ENCODE measurements at regions not wholly inside any gene's neighbourhood (a gene's known extent, or its start where the extent isn't known, plus 50 kb on each side); places are given as distances from the start of the nearest gene placed in this dataset.

- TF ChIP-seq CTCF (conservative IDR thresholded peaks at IDR 0.05) (no peak), ZFX (IDR thresholded peaks at IDR 0.05) (no peak)
These were observed 503.4 kb upstream of the NECTIN3 start for GRCh38 chr3:110568246-110568645.
